PC-9 (cell line): ENCODE measurements at regions not wholly inside any gene's neighbourhood (a gene's known extent, or its start where the extent isn't known, plus 50 kb on each side); places are given as distances from the start of the nearest gene placed in this dataset.

Source experiments
- BruUV-seq: library from RNA; stranded (reverse); fragments of 400-500 nt; replicated peaks from 2 replicates; lab custom pipeline; 2021; lab: Mats Ljungman, UMichigan
- CTCF ChIA-PET: fragments of 300-600 bp; sonication (Branson Sonifier 250); formaldehyde crosslinking; loops from one replicate; lab custom pipeline; 2022; ENCODE audit warnings: antibody characterized with exemption; lab: Charles Lee
- POLR2A ChIA-PET: fragments of 300-600 bp; sonication (Branson Sonifier 250); formaldehyde crosslinking; loops from one replicate; lab custom pipeline; 2022; ENCODE audit warnings: antibody characterized with exemption; ENCODE audit not compliant: unreplicated experiment; lab: Charles Lee
- DNase-seq, 2 experiments: peaks; one replicate each; pipeline versions ENCODE4 v3.0.0 to v3.0.0-alpha.2; 2015 to 2022; ENCODE audit warnings: mixed read lengths in 1 of 2
- H2AFZ ChIP-seq: fragments of 200-600 bp; sonication (generic); 2 replicates; pipeline ENCODE4 v1.8.1; 2017; ENCODE audit warnings: antibody characterized with exemption
- H3F3A ChIP-seq: fragments of 200-600 bp; sonication (generic); 2 replicates; pipeline ENCODE4 v1.8.1; 2017; ENCODE audit warnings: antibody characterized with exemption, mild to moderate bottlenecking, low read depth; ENCODE audit not compliant: insufficient read depth
- H3K27ac ChIP-seq: fragments of 200-600 bp; sonication (generic); 2 replicates; pipeline ENCODE4 v1.6.1; 2016; ENCODE audit warnings: mixed run types
- H3K27me3 ChIP-seq: fragments of 200-600 bp; sonication (generic); 2 replicates; pipeline ENCODE4 v1.6.1; 2016; ENCODE audit warnings: low read depth, mixed run types; ENCODE audit not compliant: insufficient read depth
- H3K36me3 ChIP-seq: fragments of 200-600 bp; sonication (generic); 2 replicates; pipeline ENCODE4 v1.6.1; 2016; ENCODE audit warnings: low read depth, mixed run types
- H3K4me1 ChIP-seq: fragments of 200-600 bp; sonication (generic); replicated peaks from 2 replicates; pipeline ENCODE4 v1.6.1; 2016; ENCODE audit warnings: mixed run types; ENCODE audit not compliant: insufficient read depth
- H3K4me2 ChIP-seq: fragments of 200-600 bp; sonication (generic); 2 replicates; pipeline ENCODE4 v1.6.1; 2017; ENCODE audit warnings: mixed run types
- H3K4me3 ChIP-seq: fragments of 200-600 bp; sonication (generic); 2 replicates; pipeline ENCODE4 v1.6.1; 2016; ENCODE audit warnings: mixed run types
- H3K79me2 ChIP-seq: fragments of 200-600 bp; sonication (generic); 2 replicates; pipeline ENCODE4 v1.6.1; 2017; ENCODE audit warnings: low read depth, mixed run types
- H3K9me2 ChIP-seq: fragments of 200-600 bp; sonication (generic); 2 replicates; pipeline ENCODE4 v1.8.1; 2017; ENCODE audit warnings: mild to moderate bottlenecking; ENCODE audit not compliant: insufficient read depth
- H3K9me3 ChIP-seq: fragments of 200-600 bp; sonication (generic); 2 replicates; pipeline ENCODE4 v1.8.1; 2016; ENCODE audit warnings: low read depth; ENCODE audit not compliant: insufficient read depth
- H4K20me1 ChIP-seq: fragments of 200-600 bp; sonication (generic); 2 replicates; pipeline ENCODE4 v1.8.1; 2017; ENCODE audit not compliant: insufficient read depth
- CTCF ChIP-seq: fragments of 200-600 bp; sonication (generic); conservative IDR thresholded peaks from 2 replicates; pipeline ENCODE4 v1.6.1; 2017; ENCODE audit warnings: mixed run types, antibody characterized with exemption, mild to moderate bottlenecking, moderate library complexity
- EZH2 ChIP-seq: fragments of 200-600 bp; sonication (generic); IDR thresholded peaks from 2 replicates; pipeline ENCODE4 v1.8.0; 2017; ENCODE audit warnings: antibody characterized with exemption, low read depth
- intact Hi-C: fragments of 100-400 bp; cut with micrococcal nuclease; formaldehyde crosslinking; loops from one replicate; pipeline ENCODE4 v1.10.0; 2022; ENCODE audit not compliant: unreplicated experiment

- BruUV-seq, result no TSS peak
- ChIA-PET POLR2A (no interaction called here), CTCF (no interaction called here)
- Histone ChIP-seq H3K4me2 (no peak overlapping the region), H3F3A (no peaks in the 10 kb centered on the region), H3K27me3 (no peaks in the 10 kb centered on the region), H3K4me1 (peaks cover 5% of the 10 kb centered on the region), H3K36me3 (no peaks in the 10 kb centered on the region), H3K9me2 (no peaks in the 10 kb centered on the region), H2AFZ (no peak overlapping the region), H3K79me2 (no peaks in the 10 kb centered on the region), H3K9me3 (no peaks in the 10 kb centered on the region), H3K27ac (no peak overlapping the region), H4K20me1 (no peaks in the 10 kb centered on the region), H3K4me3 (no peak overlapping the region)
- no peak for TF ChIP-seq EZH2
- TF ChIP-seq CTCF, result no peak
- intact Hi-C loops, result no loop called here
- no peak for DNase-seq
Measured at GRCh38 chr16:72369274-72369673, 197.3 kb upstream of the PMFBP1 start.

GRCh38 chr16:72367851-72368250 is 195.9 kb upstream of the PMFBP1 start:
- no peaks in the 10 kb centered on the region for H3K36me3 ChIP-seq
- H4K20me1 ChIP-seq, result no peaks in the 10 kb centered on the region
- no peaks in the 10 kb centered on the region for H3F3A ChIP-seq
- H3K4me3 ChIP-seq, result no peak overlapping the region
- H3K9me2 ChIP-seq, result no peaks in the 10 kb centered on the region
- TF ChIP-seq EZH2 (no peak), CTCF (no peak)
- intact Hi-C loops, result no loop called here
- H3K79me2 ChIP-seq, result no peaks in the 10 kb centered on the region
- CTCF ChIA-PET, result no interaction called here
- no peaks in the 10 kb centered on the region for H3K27me3 ChIP-seq
- no peak overlapping the region for H3K27ac ChIP-seq
- H3K4me1 ChIP-seq, result peaks cover 5% of the 10 kb centered on the region
- no peak for DNase-seq
- no peaks in the 10 kb centered on the region for H3K9me3 ChIP-seq
- no TSS peak for BruUV-seq
- POLR2A ChIA-PET, result interaction anchor here (0.7 kb wide), 1 partner anchor 1485 kb away, joined by 4 read pairs; no protein-coding TSS in a partner anchor
- H3K4me2 ChIP-seq, result no peak overlapping the region
- no peak overlapping the region for H2AFZ ChIP-seq

GRCh38 chr16:72362973-72363372 is 191.0 kb upstream of the PMFBP1 start:
- Histone ChIP-seq H3K9me2 (no peaks in the 10 kb centered on the region), H3F3A (no peaks in the 10 kb centered on the region), H3K27me3 (no peaks in the 10 kb centered on the region), H3K27ac (no peak overlapping the region), H3K79me2 (no peaks in the 10 kb centered on the region), H3K9me3 (no peaks in the 10 kb centered on the region), H4K20me1 (no peaks in the 10 kb centered on the region), H3K4me3 (no peak overlapping the region), H3K4me2 (no peak overlapping the region), H2AFZ (no peak overlapping the region), H3K4me1 (no peaks in the 10 kb centered on the region), H3K36me3 (no peaks in the 10 kb centered on the region)
- intact Hi-C loops, result no loop called here
- CTCF ChIA-PET, result no interaction called here
- TF ChIP-seq EZH2 (no peak), CTCF (no peak)
- no TSS peak for BruUV-seq
- no peak for DNase-seq
- POLR2A ChIA-PET, result no interaction called here
